Stimulated activated memory B cell treated with anti-CD40 and anti-IgM and Interleukin-4, amounts not matched to agents 10 μg/mL and 1 μg/mL and 100 μg/mL, for 72 hours (primary cell): ENCODE measurements at regions not wholly inside any gene's neighbourhood (a gene's known extent, or its start where the extent isn't known, plus 50 kb on each side); places are given as distances from the start of the nearest gene placed in this dataset.
A peak's percentile ranks its signal among the peaks of the same experiment; 100 is the strongest.
"Not testable (repeated sequence)": the region's sequence is repeated elsewhere in the genome, so short reads cannot be mapped to it uniquely, and the experiment has no call there.

ENCODE experiments used
- ATAC-seq: fragments of 150-1000 bp; cut with Tn5 transposase; 2 replicates; pipeline ENCODE4 v1.10.0; 2021
- H3K27ac Mint-ChIP-seq: one replicate; pipeline ENCODE4 v1.8.0; 2022; ENCODE audit warnings: mild to moderate bottlenecking, mixed read lengths
- H3K27me3 Mint-ChIP-seq: one replicate; pipeline ENCODE4 v1.8.0; 2022; ENCODE audit warnings: mixed read lengths
- H3K36me3 Mint-ChIP-seq: one replicate; pipeline ENCODE4 v1.8.0; 2022; ENCODE audit warnings: mixed read lengths
- H3K4me1 Mint-ChIP-seq: one replicate; pipeline ENCODE4 v1.8.0; 2022; ENCODE audit warnings: mixed read lengths
- H3K4me3 Mint-ChIP-seq: one replicate; pipeline ENCODE4 v1.8.0; 2022; ENCODE audit warnings: mild to moderate bottlenecking, moderate library complexity, mixed read lengths
- H3K9me3 Mint-ChIP-seq: one replicate; pipeline ENCODE4 v1.8.0; 2022; ENCODE audit warnings: mixed read lengths

- no peak for ATAC-seq
- Mint-ChIP-seq H3K4me1 (no peaks in the 10 kb centered on the region), H3K36me3 (no peaks in the 10 kb centered on the region), H3K4me3 (no peak overlapping the region), H3K9me3 (peaks cover 10% of the 10 kb centered on the region), H3K27ac (no peak overlapping the region), H3K27me3 (no peaks in the 10 kb centered on the region)
These were observed 1413.8 kb upstream of the PCDH20 start for GRCh38 chr13:62829486-62829885.

GRCh38 chr13:62799931-62800436 lies 1384.3 kb upstream of the PCDH20 start:
- Mint-ChIP-seq H3K4me1 (no peaks in the 10 kb centered on the region), H3K9me3 (peaks cover 4% of the 10 kb centered on the region), H3K27me3 (no peaks in the 10 kb centered on the region), H3K4me3 (no peak overlapping the region), H3K27ac (no peak overlapping the region), H3K36me3 (no peaks in the 10 kb centered on the region)
- ATAC-seq, result peak; percentile 20

GRCh38 chr13:62799038-62799535 lies 1383.4 kb upstream of the PCDH20 start:
- Mint-ChIP-seq H3K27me3 (no peaks in the 10 kb centered on the region), H3K9me3 (peaks cover 4% of the 10 kb centered on the region), H3K36me3 (no peaks in the 10 kb centered on the region), H3K4me1 (no peaks in the 10 kb centered on the region), H3K4me3 (no peak overlapping the region), H3K27ac (no peak overlapping the region)
- ATAC-seq, result peak; percentile 36

- H3K36me3 Mint-ChIP-seq, result no peaks in the 10 kb centered on the region
- H3K4me1 Mint-ChIP-seq, result no peaks in the 10 kb centered on the region
- H3K9me3 Mint-ChIP-seq, result peaks cover 4% of the 10 kb centered on the region
These were observed 1378.2 kb upstream of the PCDH20 start for GRCh38 chr13:62793850-62794249.

GRCh38 chr13:62781866-62782265 lies 1366.2 kb upstream of the PCDH20 start:
- H3K27ac Mint-ChIP-seq, result no peak overlapping the region
- H3K36me3 Mint-ChIP-seq, result no peaks in the 10 kb centered on the region
- ATAC-seq, result no peak

More at GRCh38 chr13:62793850-62794249, 1378.2 kb upstream of the PCDH20 start:
- H3K27me3 Mint-ChIP-seq, result no peaks in the 10 kb centered on the region
- H3K4me3 Mint-ChIP-seq, result no peak overlapping the region
- no peak for ATAC-seq
- no peak overlapping the region for H3K27ac Mint-ChIP-seq

GRCh38 chr13:62779161-62779560 lies 1363.5 kb upstream of the PCDH20 start:
- H3K4me3 Mint-ChIP-seq, result no peak overlapping the region
- no peaks in the 10 kb centered on the region for H3K27me3 Mint-ChIP-seq
- no peak overlapping the region for H3K27ac Mint-ChIP-seq
- no peak for ATAC-seq
- H3K4me1 Mint-ChIP-seq, result no peaks in the 10 kb centered on the region
- H3K9me3 Mint-ChIP-seq, result no peaks in the 10 kb centered on the region
- H3K36me3 Mint-ChIP-seq, result no peaks in the 10 kb centered on the region

More at GRCh38 chr13:62781866-62782265, 1366.2 kb upstream of the PCDH20 start:
- Mint-ChIP-seq H3K4me3 (no peak overlapping the region), H3K9me3 (no peaks in the 10 kb centered on the region), H3K4me1 (no peaks in the 10 kb centered on the region), H3K27me3 (no peaks in the 10 kb centered on the region)

- H3K27ac Mint-ChIP-seq, result no peak overlapping the region
- peaks cover 10% of the 10 kb centered on the region for H3K9me3 Mint-ChIP-seq
- ATAC-seq, result no peak
- no peak overlapping the region for H3K4me3 Mint-ChIP-seq
- no peaks in the 10 kb centered on the region for H3K36me3 Mint-ChIP-seq
- no peaks in the 10 kb centered on the region for H3K4me1 Mint-ChIP-seq
- H3K27me3 Mint-ChIP-seq, result no peaks in the 10 kb centered on the region
These were observed 1351.8 kb upstream of the PCDH20 start for GRCh38 chr13:62767473-62767872.

GRCh38 chr13:62760724-62761123 lies 1345.1 kb upstream of the PCDH20 start:
- no peak overlapping the region for H3K27ac Mint-ChIP-seq
- no peak for ATAC-seq
- no peaks in the 10 kb centered on the region for H3K27me3 Mint-ChIP-seq
- no peaks in the 10 kb centered on the region for H3K4me1 Mint-ChIP-seq
- no peak overlapping the region for H3K4me3 Mint-ChIP-seq
- peaks cover 10% of the 10 kb centered on the region for H3K9me3 Mint-ChIP-seq
- H3K36me3 Mint-ChIP-seq, result no peaks in the 10 kb centered on the region

- Mint-ChIP-seq H3K4me3 (no peak overlapping the region), H3K9me3 (peaks cover 7% of the 10 kb centered on the region), H3K27me3 (no peaks in the 10 kb centered on the region), H3K36me3 (no peaks in the 10 kb centered on the region), H3K4me1 (no peaks in the 10 kb centered on the region), H3K27ac (no peak overlapping the region)
- ATAC-seq, result no peak
These were observed 1332.0 kb upstream of the PCDH20 start for GRCh38 chr13:62747629-62748028.

- Mint-ChIP-seq H3K27me3 (no peaks in the 10 kb centered on the region), H3K9me3 (peaks cover 7% of the 10 kb centered on the region), H3K27ac (no peak overlapping the region), H3K4me3 (no peak overlapping the region), H3K36me3 (no peaks in the 10 kb centered on the region), H3K4me1 (no peaks in the 10 kb centered on the region)
- no peak for ATAC-seq
These were observed 1331.5 kb upstream of the PCDH20 start for GRCh38 chr13:62747152-62747551.

GRCh38 chr13:62729746-62730145 lies 1314.1 kb upstream of the PCDH20 start:
- H3K36me3 Mint-ChIP-seq, ATAC-seq, H3K4me3 Mint-ChIP-seq, H3K4me1 Mint-ChIP-seq, H3K27me3 Mint-ChIP-seq, H3K27ac Mint-ChIP-seq: not testable (repeated sequence)
- peaks cover 15% of the 10 kb centered on the region for H3K9me3 Mint-ChIP-seq

- Mint-ChIP-seq H3K4me1 (no peaks in the 10 kb centered on the region), H3K27ac (no peak overlapping the region), H3K9me3 (peaks cover 13% of the 10 kb centered on the region), H3K4me3 (no peak overlapping the region), H3K36me3 (no peaks in the 10 kb centered on the region), H3K27me3 (no peaks in the 10 kb centered on the region)
- ATAC-seq, result no peak
These were observed 1306.2 kb upstream of the PCDH20 start for GRCh38 chr13:62721893-62722292.

- not testable (repeated sequence) for H3K4me3 Mint-ChIP-seq, H3K36me3 Mint-ChIP-seq
These were observed 1296.3 kb upstream of the PCDH20 start for GRCh38 chr13:62711948-62712347.

GRCh38 chr13:62710787-62711186 lies 1295.1 kb upstream of the PCDH20 start:
- Mint-ChIP-seq H3K9me3 (peaks cover 9% of the 10 kb centered on the region), H3K36me3 (no peaks in the 10 kb centered on the region), H3K4me3 (no peak overlapping the region), H3K4me1 (no peaks in the 10 kb centered on the region), H3K27me3 (no peaks in the 10 kb centered on the region), H3K27ac (no peak overlapping the region)
- no peak for ATAC-seq

More at GRCh38 chr13:62711948-62712347, 1296.3 kb upstream of the PCDH20 start:
- H3K4me1 Mint-ChIP-seq, H3K27me3 Mint-ChIP-seq, ATAC-seq, H3K9me3 Mint-ChIP-seq, H3K27ac Mint-ChIP-seq: not testable (repeated sequence)

GRCh38 chr13:62706048-62706447 lies 1290.4 kb upstream of the PCDH20 start:
- no peak for ATAC-seq
- Mint-ChIP-seq H3K4me1 (no peaks in the 10 kb centered on the region), H3K9me3 (peaks cover 9% of the 10 kb centered on the region), H3K36me3 (no peaks in the 10 kb centered on the region), H3K27me3 (no peaks in the 10 kb centered on the region), H3K27ac (no peak overlapping the region), H3K4me3 (no peak overlapping the region)

- no peaks in the 10 kb centered on the region for H3K4me1 Mint-ChIP-seq
- H3K27ac Mint-ChIP-seq, result no peak overlapping the region
- H3K27me3 Mint-ChIP-seq, result no peaks in the 10 kb centered on the region
- ATAC-seq, result no peak
- H3K36me3 Mint-ChIP-seq, result no peaks in the 10 kb centered on the region
- H3K4me3 Mint-ChIP-seq, result no peak overlapping the region
- peaks cover 9% of the 10 kb centered on the region for H3K9me3 Mint-ChIP-seq
These were observed 1289.2 kb upstream of the PCDH20 start for GRCh38 chr13:62704875-62705274.

- no peaks in the 10 kb centered on the region for H3K27me3 Mint-ChIP-seq
- no peaks in the 10 kb centered on the region for H3K4me1 Mint-ChIP-seq
- ATAC-seq, result no peak
- H3K9me3 Mint-ChIP-seq, result peaks cover 3% of the 10 kb centered on the region
- no peak overlapping the region for H3K4me3 Mint-ChIP-seq
- H3K36me3 Mint-ChIP-seq, result no peaks in the 10 kb centered on the region
- no peak overlapping the region for H3K27ac Mint-ChIP-seq
These were observed 1286.9 kb upstream of the PCDH20 start for GRCh38 chr13:62702502-62702901.
